ENCODE measurements at regions not wholly inside any gene's neighbourhood (a gene's known extent, or its start where the extent isn't known, plus 50 kb on each side); places are given as distances from the start of the nearest gene placed in this dataset.

GRCh38 chr16:79508294-79508693, 92.2 kb downstream of the MAF start:
- Mint-ChIP-seq H3K27ac (no peak overlapping the region), H3K4me3 (no peak overlapping the region), H3K4me1 (ENCODE audit: low read depth) (no peaks in the 10 kb centered on the region), H3K36me3 (ENCODE audit: low read depth) (no peaks in the 10 kb centered on the region; the same call in 1 of the 2 replicates), H3K9me3 (peaks cover 35% of the 10 kb centered on the region), H3K27me3 (ENCODE audit: insufficient read depth) (no peaks in the 10 kb centered on the region)
- no peak for TF ChIP-seq CTCF (IDR thresholded peaks at IDR 0.05)
- DNase-seq, result no peak

GRCh38 chr16:79505344-79505743, 95.2 kb downstream of the MAF start:
- DNase-seq, result no peak
- H3K27me3 Mint-ChIP-seq (ENCODE audit: insufficient read depth), result no peaks in the 10 kb centered on the region
- no peak overlapping the region for H3K4me3 Mint-ChIP-seq
- TF ChIP-seq CTCF (IDR thresholded peaks at IDR 0.05), result no peak
- no peak overlapping the region for H3K27ac Mint-ChIP-seq
- no peaks in the 10 kb centered on the region; the same call in 1 of the 2 replicates for H3K36me3 Mint-ChIP-seq (ENCODE audit: low read depth)
- H3K9me3 Mint-ChIP-seq, result peaks cover 43% of the 10 kb centered on the region
- H3K4me1 Mint-ChIP-seq (ENCODE audit: low read depth), result no peaks in the 10 kb centered on the region

GRCh38 chr16:79503511-79503910, 97.0 kb downstream of the MAF start:
- Mint-ChIP-seq H3K36me3 (ENCODE audit: low read depth) (no peaks in the 10 kb centered on the region; the same call in 1 of the 2 replicates), H3K4me1 (ENCODE audit: low read depth) (no peaks in the 10 kb centered on the region), H3K9me3 (peaks cover 56% of the 10 kb centered on the region), H3K4me3 (no peak overlapping the region), H3K27ac (no peak overlapping the region), H3K27me3 (ENCODE audit: insufficient read depth) (no peaks in the 10 kb centered on the region)
- no peak for TF ChIP-seq CTCF (IDR thresholded peaks at IDR 0.05)
- no peak for DNase-seq

GRCh38 chr16:79501446-79501845, 99.1 kb downstream of the MAF start:
- H3K9me3 Mint-ChIP-seq, result peaks cover 62% of the 10 kb centered on the region
- no peaks in the 10 kb centered on the region; the same call in 1 of the 2 replicates for H3K36me3 Mint-ChIP-seq (ENCODE audit: low read depth)
- no peak overlapping the region for H3K4me3 Mint-ChIP-seq
- no peaks in the 10 kb centered on the region for H3K4me1 Mint-ChIP-seq (ENCODE audit: low read depth)
- H3K27me3 Mint-ChIP-seq (ENCODE audit: insufficient read depth), result no peaks in the 10 kb centered on the region
- no peak overlapping the region for H3K27ac Mint-ChIP-seq
- no peak for DNase-seq
- no peak for TF ChIP-seq CTCF (IDR thresholded peaks at IDR 0.05)

- Mint-ChIP-seq H3K4me1 (ENCODE audit: low read depth) (no peaks in the 10 kb centered on the region), H3K27ac (no peak overlapping the region), H3K27me3 (ENCODE audit: insufficient read depth) (no peaks in the 10 kb centered on the region), H3K36me3 (ENCODE audit: low read depth) (no peaks in the 10 kb centered on the region), H3K9me3 (peaks cover 64% of the 10 kb centered on the region), H3K4me3 (no peak overlapping the region)
- DNase-seq, result no peak
- TF ChIP-seq CTCF (IDR thresholded peaks at IDR 0.05), result no peak
Measured at GRCh38 chr16:79500866-79501265, 99.7 kb downstream of the MAF start.

- no peaks in the 10 kb centered on the region for H3K27me3 Mint-ChIP-seq (ENCODE audit: insufficient read depth)
- no peak overlapping the region for H3K4me3 Mint-ChIP-seq
- no peak for TF ChIP-seq CTCF (IDR thresholded peaks at IDR 0.05)
- no peaks in the 10 kb centered on the region for H3K4me1 Mint-ChIP-seq (ENCODE audit: low read depth)
- H3K9me3 Mint-ChIP-seq, result peaks cover 70% of the 10 kb centered on the region
- DNase-seq, result no peak
- H3K27ac Mint-ChIP-seq, result no peak overlapping the region
- H3K36me3 Mint-ChIP-seq (ENCODE audit: low read depth), result no peaks in the 10 kb centered on the region
Measured at GRCh38 chr16:79500286-79500685, 100.3 kb downstream of the MAF start.

All from HFFc6 (cell line).